Panc1 (cell line): ENCODE measurements at regions not wholly inside any gene's neighbourhood (a gene's known extent, or its start where the extent isn't known, plus 50 kb on each side); places are given as distances from the start of the nearest gene placed in this dataset.

Source experiments
- ATAC-seq: fragments of 200-7000 bp; cut with Tn5 transposase; 2 replicates; pipeline ENCODE4 v1.9.1; 2020; ENCODE audit warnings: mild to moderate bottlenecking, moderate library complexity
- BruUV-seq: library from RNA; stranded (reverse); fragments of 400-500 nt; replicated peaks from 2 replicates; lab custom pipeline; 2021; lab: Mats Ljungman, UMichigan
- CTCF ChIA-PET: fragments of 300-600 bp; sonication (Branson Sonifier 250); formaldehyde crosslinking; loops from one replicate; lab custom pipeline; 2022; ENCODE audit warnings: antibody characterized with exemption; lab: Charles Lee
- POLR2A ChIA-PET: fragments of 300-600 bp; sonication (Branson Sonifier 250); formaldehyde crosslinking; loops from one replicate; lab custom pipeline; 2022; ENCODE audit warnings: antibody characterized with exemption; lab: Charles Lee
- DNase-seq: peaks from one replicate; pipeline ENCODE4 v3.0.0-alpha.2; 2010; ENCODE audit warnings: low read depth, low spot score
- H3K27ac ChIP-seq: 2 replicates; pipeline ENCODE4 v1.5.1; 2011; ENCODE audit warnings: mild to moderate bottlenecking, low read length, inconsistent platforms
- H3K27me3 ChIP-seq: fragments of 200-500 bp; sonication (Bioruptor generic); 2 replicates; pipeline ENCODE4 v1.6.0; 2014; ENCODE audit warnings: low read length, inconsistent platforms; ENCODE audit not compliant: control insufficient read depth, insufficient read depth
- H3K36me3 ChIP-seq: fragments of 200-500 bp; sonication (Bioruptor generic); 2 replicates; pipeline ENCODE4 v1.5.1; 2014; ENCODE audit warnings: inconsistent platforms, mild to moderate bottlenecking, low read length, moderate library complexity; ENCODE audit not compliant: control insufficient read depth, insufficient read depth
- H3K4me1 ChIP-seq: 2 replicates; pipeline ENCODE4 v1.5.1; 2011; ENCODE audit warnings: inconsistent platforms, mild to moderate bottlenecking, low read length, moderate library complexity; ENCODE audit not compliant: control insufficient read depth, insufficient read depth
- H3K4me3 ChIP-seq, 2 experiments: 2 replicates each; pipeline ENCODE4 v1.5.1; 2011 to 2012; ENCODE audit warnings: low read depth in 2 of 2, low read length in 2 of 2, mild to moderate bottlenecking in 2 of 2, inconsistent platforms in 1 of 2, moderate library complexity in 1 of 2
- H3K9me3 ChIP-seq: fragments of 200-500 bp; sonication (Bioruptor generic); 2 replicates; pipeline ENCODE4 v1.5.1; 2014; ENCODE audit warnings: low read depth, mild to moderate bottlenecking, inconsistent platforms, low read length, moderate library complexity; ENCODE audit not compliant: control insufficient read depth, insufficient read depth
- POLR2AphosphoS5 ChIP-seq: IDR thresholded peaks from 2 replicates; pipeline ENCODE4 v1.6.1; 2012; ENCODE audit warnings: mild to moderate bottlenecking, low read depth, low read length, moderate library complexity
- SIN3A ChIP-seq: IDR thresholded peaks from 2 replicates; pipeline ENCODE4 v1.6.1; 2012; ENCODE audit warnings: low read depth, mild to moderate bottlenecking, low read length, moderate library complexity, borderline replicate concordance; ENCODE audit not compliant: insufficient read depth
- TCF7L2 ChIP-seq: IDR thresholded peaks from 2 replicates; pipeline ENCODE4 v1.6.1; 2011; ENCODE audit warnings: mild to moderate bottlenecking, low read depth, low read length, inconsistent platforms
- in situ Hi-C: cut with HindIII; loops from 2 replicates; pipeline ENCODE4 v1.10.0; 2016; ENCODE audit warnings: low sequenced_read_pairs, low pct_unique_long_range_greater_than_20kb
- intact Hi-C: fragments of 100-400 bp; cut with micrococcal nuclease; formaldehyde crosslinking; loops from one replicate; pipeline ENCODE4 v1.10.0; 2022; ENCODE audit not compliant: unreplicated experiment
- TF ChIP-seq, protein P1 (sequence below), 2 experiments: IDR thresholded peaks; 2 replicates each; pipeline ENCODE4 v1.6.1; 2011 to 2012; ENCODE audit warnings: low read depth in 2 of 2, control low read depth in 1 of 2, low read length in 1 of 2, mild to moderate bottlenecking in 1 of 2, moderate library complexity in 1 of 2; ENCODE audit not compliant: insufficient read depth in 1 of 2
- TF ChIP-seq, protein P2 (sequence below): fragments of 450-650 bp; IDR thresholded peaks from 2 replicates; pipeline ENCODE4 v1.5.1; 2017; ENCODE audit warnings: mild to moderate bottlenecking

GRCh38 chr3:99500485-99500884 is 137.9 kb upstream of the COL8A1 start:
- BruUV-seq, result no TSS peak
- no peak for DNase-seq
- Histone ChIP-seq H3K9me3 (no peaks in the 10 kb centered on the region), H3K4me3 (no peak overlapping the region), H3K36me3 (no peaks in the 10 kb centered on the region), H3K27ac (no peak overlapping the region), H3K4me1 (no peaks in the 10 kb centered on the region), H3K27me3 (no peaks in the 10 kb centered on the region)
- CTCF ChIA-PET, result no interaction called here
- no peak for ATAC-seq
- POLR2A ChIA-PET, result no interaction called here
- in situ Hi-C loops (no loop called here), intact Hi-C loops (no loop called here)
- TF ChIP-seq, protein P1, sequence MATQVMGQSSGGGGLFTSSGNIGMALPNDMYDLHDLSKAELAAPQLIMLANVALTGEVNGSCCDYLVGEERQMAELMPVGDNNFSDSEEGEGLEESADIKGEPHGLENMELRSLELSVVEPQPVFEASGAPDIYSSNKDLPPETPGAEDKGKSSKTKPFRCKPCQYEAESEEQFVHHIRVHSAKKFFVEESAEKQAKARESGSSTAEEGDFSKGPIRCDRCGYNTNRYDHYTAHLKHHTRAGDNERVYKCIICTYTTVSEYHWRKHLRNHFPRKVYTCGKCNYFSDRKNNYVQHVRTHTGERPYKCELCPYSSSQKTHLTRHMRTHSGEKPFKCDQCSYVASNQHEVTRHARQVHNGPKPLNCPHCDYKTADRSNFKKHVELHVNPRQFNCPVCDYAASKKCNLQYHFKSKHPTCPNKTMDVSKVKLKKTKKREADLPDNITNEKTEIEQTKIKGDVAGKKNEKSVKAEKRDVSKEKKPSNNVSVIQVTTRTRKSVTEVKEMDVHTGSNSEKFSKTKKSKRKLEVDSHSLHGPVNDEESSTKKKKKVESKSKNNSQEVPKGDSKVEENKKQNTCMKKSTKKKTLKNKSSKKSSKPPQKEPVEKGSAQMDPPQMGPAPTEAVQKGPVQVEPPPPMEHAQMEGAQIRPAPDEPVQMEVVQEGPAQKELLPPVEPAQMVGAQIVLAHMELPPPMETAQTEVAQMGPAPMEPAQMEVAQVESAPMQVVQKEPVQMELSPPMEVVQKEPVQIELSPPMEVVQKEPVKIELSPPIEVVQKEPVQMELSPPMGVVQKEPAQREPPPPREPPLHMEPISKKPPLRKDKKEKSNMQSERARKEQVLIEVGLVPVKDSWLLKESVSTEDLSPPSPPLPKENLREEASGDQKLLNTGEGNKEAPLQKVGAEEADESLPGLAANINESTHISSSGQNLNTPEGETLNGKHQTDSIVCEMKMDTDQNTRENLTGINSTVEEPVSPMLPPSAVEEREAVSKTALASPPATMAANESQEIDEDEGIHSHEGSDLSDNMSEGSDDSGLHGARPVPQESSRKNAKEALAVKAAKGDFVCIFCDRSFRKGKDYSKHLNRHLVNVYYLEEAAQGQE (IDR thresholded peaks at IDR 0.05; ENCODE audit: insufficient read depth in 1 of 2, low read depth in 2 of 2, low read length in 1 of 2), result no peak
- TF ChIP-seq TCF7L2 (no peak), SIN3A (no peak), POLR2AphosphoS5 (no peak)
- TF ChIP-seq, protein P2, sequence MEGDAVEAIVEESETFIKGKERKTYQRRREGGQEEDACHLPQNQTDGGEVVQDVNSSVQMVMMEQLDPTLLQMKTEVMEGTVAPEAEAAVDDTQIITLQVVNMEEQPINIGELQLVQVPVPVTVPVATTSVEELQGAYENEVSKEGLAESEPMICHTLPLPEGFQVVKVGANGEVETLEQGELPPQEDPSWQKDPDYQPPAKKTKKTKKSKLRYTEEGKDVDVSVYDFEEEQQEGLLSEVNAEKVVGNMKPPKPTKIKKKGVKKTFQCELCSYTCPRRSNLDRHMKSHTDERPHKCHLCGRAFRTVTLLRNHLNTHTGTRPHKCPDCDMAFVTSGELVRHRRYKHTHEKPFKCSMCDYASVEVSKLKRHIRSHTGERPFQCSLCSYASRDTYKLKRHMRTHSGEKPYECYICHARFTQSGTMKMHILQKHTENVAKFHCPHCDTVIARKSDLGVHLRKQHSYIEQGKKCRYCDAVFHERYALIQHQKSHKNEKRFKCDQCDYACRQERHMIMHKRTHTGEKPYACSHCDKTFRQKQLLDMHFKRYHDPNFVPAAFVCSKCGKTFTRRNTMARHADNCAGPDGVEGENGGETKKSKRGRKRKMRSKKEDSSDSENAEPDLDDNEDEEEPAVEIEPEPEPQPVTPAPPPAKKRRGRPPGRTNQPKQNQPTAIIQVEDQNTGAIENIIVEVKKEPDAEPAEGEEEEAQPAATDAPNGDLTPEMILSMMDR, result no peak

DNA sequence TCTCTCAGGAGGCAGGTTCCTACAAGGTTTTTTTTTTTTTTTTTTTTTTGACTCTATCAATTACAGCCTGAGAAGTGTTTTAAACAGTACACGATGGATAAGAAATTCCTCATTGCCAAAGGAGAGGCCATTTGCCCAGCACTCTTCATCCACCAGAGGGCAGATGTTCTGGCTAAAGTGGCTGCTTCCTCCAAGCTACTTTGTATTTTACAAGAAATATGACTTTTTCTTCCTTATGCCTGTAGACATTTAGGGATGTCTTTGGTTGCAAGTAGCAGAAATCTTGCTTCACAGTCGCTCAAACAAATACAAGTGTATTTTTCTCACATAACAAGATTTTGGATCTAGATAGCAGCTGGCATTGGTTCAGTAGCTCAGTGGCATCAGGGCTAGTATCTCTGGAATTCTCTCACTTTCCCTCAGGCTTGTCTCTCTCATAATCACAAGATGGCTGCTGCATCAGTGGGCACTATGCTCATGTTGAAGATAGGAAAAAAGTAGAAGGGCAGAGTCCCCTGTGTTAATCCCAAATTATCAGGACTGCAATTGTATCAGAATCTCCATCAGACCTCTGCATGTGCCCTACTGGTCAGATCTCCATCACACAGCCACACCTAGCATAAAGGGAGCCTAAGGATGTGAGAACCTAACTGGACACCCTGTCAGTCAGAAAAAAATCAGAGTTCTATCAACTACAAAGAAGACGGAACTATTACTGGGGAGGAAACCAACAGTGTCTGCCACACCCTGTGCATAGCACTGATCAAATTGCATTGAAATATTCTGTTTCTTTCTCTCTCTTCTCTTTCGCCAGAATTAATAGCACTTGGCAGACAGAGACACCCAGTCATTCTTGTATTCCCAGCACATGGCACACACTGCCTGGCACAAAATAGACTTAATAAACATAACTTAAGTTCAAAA is 138.9 kb upstream of the COL8A1 start:
- in situ Hi-C loops, result no loop called here
- H3K36me3 ChIP-seq, result no peaks in the 10 kb centered on the region

More for the DNA sequence above, 138.9 kb upstream of the COL8A1 start:
- intact Hi-C loops, result loop anchor here (1.0 to 2.0 kb wide), 2 partner anchors 187 to 254 kb away; no protein-coding TSS in a partner anchor
- Histone ChIP-seq H3K4me1 (no peaks in the 10 kb centered on the region), H3K4me3 (no peak overlapping the region), H3K9me3 (no peaks in the 10 kb centered on the region), H3K27ac (no peak overlapping the region), H3K27me3 (no peaks in the 10 kb centered on the region)
- POLR2A ChIA-PET, result no interaction called here
- ATAC-seq (peak; percentile 86), DNase-seq (peak; percentile 28)
- BruUV-seq, result no TSS peak
- TF ChIP-seq TCF7L2 (no peak), POLR2AphosphoS5 (no peak)
- TF ChIP-seq, protein P2, result peak; percentile 76
- CTCF ChIA-PET, result interaction anchor here (0.6 to 0.7 kb wide), 6 partner anchors 14 to 755 kb away, joined by 3 to 7 read pairs (median 4); no protein-coding TSS in a partner anchor
